ENCODE measurements at regions not wholly inside any gene's neighbourhood (a gene's known extent, or its start where the extent isn't known, plus 50 kb on each side); places are given as distances from the start of the nearest gene placed in this dataset.

DNA sequence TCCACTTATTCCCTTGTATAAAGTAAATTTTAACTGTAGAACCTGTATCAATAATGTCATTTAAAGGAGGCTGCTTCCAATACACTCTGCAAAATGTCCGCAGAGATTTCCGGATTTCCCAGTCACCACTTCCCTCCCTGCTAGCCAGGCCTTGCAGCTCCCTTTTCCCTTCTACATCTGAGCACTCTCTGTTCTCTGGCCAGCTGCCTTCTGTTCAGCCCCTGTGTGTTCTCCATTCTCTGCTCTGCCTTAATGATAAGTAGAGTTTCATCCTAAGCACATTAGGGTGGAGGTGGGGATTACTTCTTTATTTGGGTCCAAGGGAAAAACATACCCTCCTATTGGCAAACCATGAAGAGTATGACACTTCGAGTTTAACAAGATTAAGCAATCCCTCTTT, 719.6 kb upstream of the WWC1 start:
- peaks cover 0 to 11% (median 3%) of the 10 kb centered on the region in 6 donors for H3K9me3 Mint-ChIP-seq
- no peaks in the 10 kb centered on the region for H3K4me1 Mint-ChIP-seq
- no peak for DNase-seq
- H3K27ac Mint-ChIP-seq: no peak overlapping the region
- H3K27me3 Mint-ChIP-seq (ENCODE audit: low read depth in 3 of 3): peaks cover 0 to 5% (median 0%) of the 10 kb centered on the region in 3 donors
- no peaks in the 10 kb centered on the region for H3K36me3 Mint-ChIP-seq
- H3K4me3 Mint-ChIP-seq: no peak overlapping the region

DNA sequence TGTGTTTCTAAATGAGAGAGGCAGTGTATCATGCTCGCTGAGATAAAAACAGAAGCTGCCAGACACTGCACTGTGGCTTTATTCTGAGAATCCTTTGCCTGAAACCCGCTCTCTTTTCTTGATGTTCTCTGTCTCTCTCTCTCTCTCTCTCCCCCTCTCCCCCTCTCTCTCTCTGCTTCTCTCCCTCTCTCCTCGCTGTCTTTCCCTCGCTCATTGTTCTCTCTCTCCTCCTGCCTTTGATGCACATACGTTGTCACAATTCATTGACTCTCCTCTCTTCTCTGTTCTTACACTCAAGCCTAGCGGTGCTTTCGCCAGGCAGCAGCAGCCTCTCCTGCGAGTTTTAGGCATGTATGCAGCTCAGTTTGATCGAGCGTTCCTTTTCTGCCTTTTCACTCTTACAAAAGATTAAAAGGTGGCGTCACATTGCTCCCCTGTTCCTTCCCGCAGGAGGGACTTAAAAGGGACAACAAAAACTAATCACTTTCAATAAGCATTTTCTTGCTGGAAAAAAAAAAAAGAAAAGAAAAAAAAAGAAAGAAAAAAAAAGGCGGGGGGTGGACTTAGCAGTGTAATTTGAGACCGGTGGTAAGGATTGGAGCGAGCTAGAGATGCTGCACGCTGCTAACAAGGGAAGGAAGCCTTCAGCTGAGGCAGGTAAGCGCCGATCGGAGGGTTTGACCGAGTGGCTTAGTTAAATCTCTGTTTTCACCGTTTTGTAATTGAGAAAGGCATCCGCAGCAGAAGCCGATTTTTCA, 717.9 kb upstream of the WWC1 start:
- Mint-ChIP-seq H3K9me3 (peaks cover 0 to 11% (median 3%) of the 10 kb centered on the region in 6 donors), H3K27me3 (ENCODE audit: low read depth in 3 of 3) (peaks cover 0 to 3% (median 2%) of the 10 kb centered on the region in 3 donors), H3K4me1 (no peaks in the 10 kb centered on the region), H3K4me3 (no peak overlapping the region), H3K27ac (no peak overlapping the region), H3K36me3 (no peaks in the 10 kb centered on the region)
- DNase-seq: no peak

- H3K4me1 Mint-ChIP-seq: no peaks in the 10 kb centered on the region
- H3K27me3 Mint-ChIP-seq (ENCODE audit: low read depth in 3 of 3): peaks cover 0 to 3% (median 2%) of the 10 kb centered on the region in 3 donors
- no peak overlapping the region for H3K27ac Mint-ChIP-seq
- H3K36me3 Mint-ChIP-seq: no peaks in the 10 kb centered on the region
- DNase-seq: no peak
- peaks cover 0 to 11% (median 3%) of the 10 kb centered on the region in 6 donors for H3K9me3 Mint-ChIP-seq
- H3K4me3 Mint-ChIP-seq: no peak overlapping the region
Measured at GRCh38 chr5:167574464-167574863, 717.0 kb upstream of the WWC1 start.

DNA sequence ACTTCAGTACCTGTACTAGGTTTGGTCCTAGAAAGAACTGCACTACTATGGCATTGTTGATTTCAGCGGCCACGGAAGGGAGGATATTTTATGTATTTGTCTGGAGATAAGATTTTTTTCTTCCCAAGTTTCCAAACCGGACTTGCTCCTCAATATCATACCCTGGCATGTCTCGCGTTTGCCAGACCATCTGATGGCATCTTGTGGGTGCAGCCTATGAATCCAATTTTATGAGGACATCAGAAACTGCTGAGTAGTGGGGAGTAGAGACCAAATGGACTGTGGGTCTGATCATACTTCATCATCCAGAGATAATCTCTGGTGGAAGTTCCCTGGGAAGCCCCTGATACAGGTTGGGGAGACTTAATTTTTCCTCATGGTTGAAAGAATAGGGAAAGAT, 716.1 kb upstream of the WWC1 start:
- Mint-ChIP-seq H3K4me1 (no peaks in the 10 kb centered on the region), H3K4me3 (no peak overlapping the region), H3K27ac (no peak overlapping the region), H3K36me3 (no peaks in the 10 kb centered on the region), H3K27me3 (ENCODE audit: low read depth in 3 of 3) (peaks cover 0 to 3% (median 2%) of the 10 kb centered on the region in 3 donors), H3K9me3 (peaks cover 0 to 9% (median 3%) of the 10 kb centered on the region in 6 donors)
- no peak for DNase-seq

- Mint-ChIP-seq H3K27ac (no peak overlapping the region), H3K9me3 (peaks cover 0 to 9% (median under 1%) of the 10 kb centered on the region in 6 donors), H3K27me3 (ENCODE audit: low read depth in 3 of 3) (peaks cover 0 to 3% (median 2%) of the 10 kb centered on the region in 3 donors), H3K36me3 (no peaks in the 10 kb centered on the region), H3K4me1 (no peaks in the 10 kb centered on the region), H3K4me3 (no peak overlapping the region)
- no peak for DNase-seq
Measured at GRCh38 chr5:167576126-167576525, 715.3 kb upstream of the WWC1 start.

DNA sequence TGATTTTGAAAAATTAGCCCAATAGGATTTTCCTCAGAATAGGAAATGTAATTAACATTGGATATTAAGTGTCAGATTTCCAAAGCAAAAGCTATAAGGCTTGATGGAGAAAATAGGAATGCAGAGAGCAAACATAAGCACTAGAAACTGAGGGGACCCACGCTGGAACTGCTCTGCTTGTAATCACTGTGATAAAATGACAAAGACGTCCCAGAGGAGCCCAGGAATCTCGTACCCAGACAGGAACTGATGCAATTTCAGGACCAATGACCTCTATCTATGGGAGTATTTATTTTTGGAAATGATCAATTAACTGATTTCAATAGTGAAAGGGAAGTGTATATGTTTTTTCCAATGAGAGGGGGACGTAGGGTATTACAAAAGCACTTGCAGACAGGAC, 714.5 kb upstream of the WWC1 start:
- peaks cover 0 to 9% (median under 1%) of the 10 kb centered on the region in 6 donors for H3K9me3 Mint-ChIP-seq
- no peaks in the 10 kb centered on the region for H3K36me3 Mint-ChIP-seq
- H3K27ac Mint-ChIP-seq: no peak overlapping the region
- H3K4me3 Mint-ChIP-seq: no peak overlapping the region
- H3K27me3 Mint-ChIP-seq (ENCODE audit: low read depth in 3 of 3): peaks cover 0 to 3% (median 2%) of the 10 kb centered on the region in 3 donors
- DNase-seq: no peak
- no peaks in the 10 kb centered on the region for H3K4me1 Mint-ChIP-seq

DNA sequence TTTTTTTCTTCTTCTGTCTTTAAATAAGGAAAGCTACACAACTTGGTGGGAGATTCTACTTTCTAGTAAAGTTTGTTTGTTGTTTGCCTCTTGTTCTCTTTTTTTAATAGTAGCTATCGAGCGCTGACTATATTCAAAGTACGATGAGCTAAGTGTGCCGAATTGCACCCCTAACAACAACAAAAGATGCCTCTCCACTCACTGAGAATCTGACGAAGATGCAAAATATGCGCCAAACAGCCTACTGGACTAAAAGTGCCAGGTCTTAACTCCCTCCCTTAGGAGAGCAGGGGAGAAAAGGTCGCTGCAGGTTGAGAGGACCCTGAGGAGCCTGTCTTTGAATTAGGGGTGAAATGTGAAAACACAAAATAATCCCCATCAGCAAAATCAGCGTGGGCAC, 713.8 kb upstream of the WWC1 start:
- no peak for DNase-seq
- Mint-ChIP-seq H3K27me3 (ENCODE audit: low read depth in 3 of 3) (peaks cover 0 to 3% (median 2%) of the 10 kb centered on the region in 3 donors), H3K27ac (no peak overlapping the region), H3K4me3 (no peak overlapping the region), H3K9me3 (peaks cover 0 to 3% (median 0%) of the 10 kb centered on the region in 6 donors), H3K4me1 (no peaks in the 10 kb centered on the region), H3K36me3 (no peaks in the 10 kb centered on the region)

DNA sequence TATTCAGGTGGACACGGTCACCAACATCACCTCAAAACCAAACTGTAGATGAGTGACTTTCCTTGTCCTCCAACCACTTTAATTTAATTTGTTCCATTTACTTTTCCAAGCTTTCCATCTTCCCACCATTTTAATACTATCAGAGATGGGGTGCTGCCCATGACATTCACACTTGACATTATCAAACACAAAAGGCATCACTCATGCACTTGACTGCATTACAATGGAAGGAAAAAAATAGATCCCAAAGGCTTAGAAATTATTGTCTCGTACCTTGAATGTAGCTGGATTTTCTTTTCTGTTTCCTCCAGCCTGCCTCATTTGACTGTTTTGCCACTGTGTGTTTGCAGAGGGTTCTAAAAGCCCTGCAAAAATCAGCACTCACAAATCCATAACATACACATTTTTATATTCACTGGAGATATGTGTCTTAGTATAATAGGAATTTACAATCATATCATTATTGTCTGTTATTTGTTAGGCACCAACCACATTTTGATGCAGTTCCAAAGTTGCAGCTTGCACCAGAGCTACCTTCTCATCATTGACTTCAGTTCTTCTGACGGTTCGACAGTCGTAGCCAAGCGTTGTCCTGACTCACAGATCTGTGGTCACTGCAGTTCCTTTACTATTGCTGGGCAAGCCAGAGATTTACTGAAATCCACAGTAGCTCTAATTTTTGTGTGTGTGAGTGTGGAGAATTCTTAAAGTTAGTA, 712.3 kb upstream of the WWC1 start:
- H3K4me3 Mint-ChIP-seq: no peak overlapping the region
- H3K27me3 Mint-ChIP-seq (ENCODE audit: low read depth in 3 of 3): peaks cover 0 to 3% (median 2%) of the 10 kb centered on the region in 3 donors
- H3K4me1 Mint-ChIP-seq: no peaks in the 10 kb centered on the region
- no peak overlapping the region for H3K27ac Mint-ChIP-seq
- no peak for DNase-seq
- no peaks in the 10 kb centered on the region for H3K36me3 Mint-ChIP-seq
- peaks cover 0 to 3% (median 0%) of the 10 kb centered on the region in 6 donors for H3K9me3 Mint-ChIP-seq

- H3K4me1 Mint-ChIP-seq: no peaks in the 10 kb centered on the region
- no peak for DNase-seq
- peaks cover 0 to 2% (median 0%) of the 10 kb centered on the region in 3 donors for H3K27me3 Mint-ChIP-seq (ENCODE audit: low read depth in 3 of 3)
- H3K9me3 Mint-ChIP-seq: peaks cover 0 to 3% (median under 1%) of the 10 kb centered on the region in 6 donors
- no peaks in the 10 kb centered on the region for H3K36me3 Mint-ChIP-seq
- no peak overlapping the region for H3K27ac Mint-ChIP-seq
- no peak overlapping the region for H3K4me3 Mint-ChIP-seq
Measured at GRCh38 chr5:167579693-167580055, 711.8 kb upstream of the WWC1 start.

DNA sequence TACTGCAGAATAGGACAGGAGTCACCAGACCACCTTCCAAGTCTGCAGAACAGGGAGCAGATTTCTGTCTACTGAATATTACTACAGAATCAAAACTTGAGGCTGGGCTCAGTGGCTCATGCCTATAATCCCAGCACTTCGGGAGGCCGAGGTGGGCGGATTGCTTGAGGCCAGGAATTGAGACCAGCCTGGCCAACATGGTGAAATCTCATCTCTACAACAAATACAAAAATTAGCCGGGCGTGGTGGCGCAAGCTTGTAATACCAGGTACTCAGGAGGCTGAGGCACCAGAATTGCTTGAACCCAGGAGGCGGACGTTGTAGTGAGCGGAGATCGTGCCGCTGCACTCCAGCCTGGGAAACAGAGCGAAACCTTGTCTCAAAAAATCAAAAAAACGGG, 710.8 kb upstream of the WWC1 start:
- H3K36me3 Mint-ChIP-seq: no peaks in the 10 kb centered on the region

DNA sequence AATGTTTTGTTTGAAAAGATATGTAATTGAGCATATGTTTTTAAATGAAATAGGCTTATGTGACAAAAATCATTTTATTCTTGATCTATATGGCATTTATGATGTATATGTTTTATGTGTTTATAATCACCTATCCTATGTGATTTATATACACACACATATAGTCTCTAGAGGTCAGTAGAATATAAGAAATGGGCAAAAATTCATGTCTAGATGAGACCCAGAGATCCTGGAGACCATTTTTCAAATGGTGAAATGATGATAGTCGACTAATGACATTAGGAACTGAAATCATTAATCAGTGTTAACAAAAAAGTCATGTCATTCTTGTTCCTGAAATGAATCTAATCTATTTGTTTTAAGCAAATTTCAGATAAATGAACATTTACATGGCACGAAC, 709.2 kb upstream of the WWC1 start:
- no peak overlapping the region for H3K4me3 Mint-ChIP-seq

More for the DNA sequence above, 710.8 kb upstream of the WWC1 start:
- no peaks in the 10 kb centered on the region for H3K4me1 Mint-ChIP-seq
- peaks cover 0 to 2% (median 0%) of the 10 kb centered on the region in 3 donors for H3K27me3 Mint-ChIP-seq (ENCODE audit: low read depth in 3 of 3)
- H3K27ac Mint-ChIP-seq: no peak overlapping the region
- no peak overlapping the region for H3K4me3 Mint-ChIP-seq
- peaks cover 0 to 6% (median under 1%) of the 10 kb centered on the region in 6 donors for H3K9me3 Mint-ChIP-seq
- no peak for DNase-seq

DNA sequence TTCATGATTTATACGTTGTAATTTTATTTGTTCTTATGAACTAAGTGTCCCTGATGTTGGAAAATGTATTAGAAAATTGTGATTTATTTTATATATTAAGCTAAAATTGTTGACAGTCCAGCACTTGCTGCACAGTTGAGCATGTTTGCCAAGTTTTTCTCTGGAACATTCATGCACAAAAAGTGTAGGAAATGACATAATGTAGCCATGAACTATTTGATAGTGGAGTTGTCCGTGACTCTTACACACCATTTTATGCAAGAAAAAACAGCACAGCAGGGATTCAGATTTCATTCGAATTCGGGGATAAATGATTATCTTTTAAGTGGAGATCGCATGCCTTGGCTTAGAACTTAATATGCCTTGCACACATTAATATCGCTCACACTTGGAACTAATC, 708.6 kb upstream of the WWC1 start:
- DNase-seq: no peak
- H3K27ac Mint-ChIP-seq: no peak overlapping the region
- no peaks in the 10 kb centered on the region for H3K36me3 Mint-ChIP-seq

More for the DNA sequence above, 709.2 kb upstream of the WWC1 start:
- Mint-ChIP-seq H3K27ac (no peak overlapping the region), H3K36me3 (no peaks in the 10 kb centered on the region), H3K27me3 (ENCODE audit: low read depth in 3 of 3) (peaks cover 0 to 2% (median 0%) of the 10 kb centered on the region in 3 donors), H3K9me3 (peaks cover 0 to 8% (median 0%) of the 10 kb centered on the region in 6 donors), H3K4me1 (no peaks in the 10 kb centered on the region)
- no peak for DNase-seq

DNA sequence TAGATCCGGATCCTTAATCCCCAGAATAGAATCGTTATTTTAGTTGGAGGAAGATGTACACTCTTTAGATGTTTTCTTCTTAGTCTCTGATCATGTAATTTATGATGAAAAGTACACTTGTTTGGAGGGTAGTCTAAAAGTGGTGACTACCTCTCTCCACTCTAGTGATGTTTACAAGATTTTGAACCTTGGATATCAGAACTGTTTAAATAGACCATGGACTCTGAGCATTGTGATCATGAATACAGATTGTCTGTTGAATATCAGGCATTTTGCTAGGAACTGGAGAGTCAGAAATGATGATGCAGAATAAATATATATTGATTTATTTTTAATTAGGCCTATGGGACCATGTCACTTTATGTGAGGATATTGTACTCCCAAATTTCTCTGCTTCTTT, 706.3 kb upstream of the WWC1 start:
- DNase-seq: no peak
- Mint-ChIP-seq H3K27me3 (ENCODE audit: low read depth in 3 of 3) (no peaks in the 10 kb centered on the region), H3K27ac (no peak overlapping the region), H3K4me3 (no peak overlapping the region), H3K36me3 (no peaks in the 10 kb centered on the region), H3K9me3 (peaks cover 0 to 10% (median 0%) of the 10 kb centered on the region in 6 donors), H3K4me1 (no peaks in the 10 kb centered on the region)

More for the DNA sequence above, 708.6 kb upstream of the WWC1 start:
- H3K4me1 Mint-ChIP-seq: no peaks in the 10 kb centered on the region
- H3K9me3 Mint-ChIP-seq: peaks cover 0 to 10% (median 0%) of the 10 kb centered on the region in 6 donors
- no peaks in the 10 kb centered on the region for H3K27me3 Mint-ChIP-seq (ENCODE audit: low read depth in 3 of 3)
- no peak overlapping the region for H3K4me3 Mint-ChIP-seq

- Mint-ChIP-seq H3K27ac (no peak overlapping the region), H3K27me3 (ENCODE audit: low read depth in 3 of 3) (no peaks in the 10 kb centered on the region), H3K36me3 (no peaks in the 10 kb centered on the region), H3K4me1 (no peaks in the 10 kb centered on the region), H3K4me3 (no peak overlapping the region), H3K9me3 (peaks cover 0 to 10% (median 0%) of the 10 kb centered on the region in 6 donors)
- DNase-seq: no peak
Measured at GRCh38 chr5:167587772-167588437, 703.5 kb upstream of the WWC1 start.
